OCI-LY7 (cell line): ENCODE measurements at regions not wholly inside any gene's neighbourhood (a gene's known extent, or its start where the extent isn't known, plus 50 kb on each side); places are given as distances from the start of the nearest gene placed in this dataset.

Source experiments
- BruUV-seq: library from RNA; stranded (reverse); fragments of 400-500 nt; replicated peaks from 2 replicates; lab custom pipeline; 2021; lab: Mats Ljungman, UMichigan
- CTCF ChIA-PET: fragments of 300-600 bp; sonication (Branson Sonifier 250); formaldehyde crosslinking; loops from one replicate; lab custom pipeline; 2022; ENCODE audit warnings: antibody characterized with exemption; ENCODE audit not compliant: unreplicated experiment; lab: Charles Lee
- POLR2A ChIA-PET: fragments of 300-600 bp; sonication (Branson Sonifier 250); formaldehyde crosslinking; loops from one replicate; lab custom pipeline; 2022; ENCODE audit warnings: antibody characterized with exemption; lab: Charles Lee
- DNase-seq: peaks from one replicate; pipeline ENCODE4 v3.0.0-alpha.2; 2015; ENCODE audit warnings: low spot score
- H2AFZ ChIP-seq: fragments of 200-600 bp; sonication (generic), shearing (Covaris generic); 2 replicates; pipeline ENCODE4 v1.6.1; 2014; ENCODE audit warnings: mild to moderate bottlenecking, antibody characterized with exemption, low read length, moderate library complexity
- H3K27ac ChIP-seq: fragments of 200-600 bp; sonication (generic); 2 replicates; pipeline ENCODE4 v1.5.1; 2014; ENCODE audit warnings: mixed run types, low read depth, mild to moderate bottlenecking, moderate library complexity, low read length, inconsistent platforms; ENCODE audit not compliant: poor library complexity, severe bottlenecking
- H3K36me3 ChIP-seq: fragments of 200-600 bp; sonication (generic); 2 replicates; pipeline ENCODE4 v1.6.1; 2014; ENCODE audit warnings: mild to moderate bottlenecking, antibody characterized with exemption, low read length, moderate library complexity, mixed read lengths; ENCODE audit not compliant: insufficient read depth
- H3K4me1 ChIP-seq: fragments of 200-600 bp; sonication (generic); 2 replicates; pipeline ENCODE4 v1.5.1; 2014; ENCODE audit warnings: mild to moderate bottlenecking, low read length; ENCODE audit not compliant: insufficient read depth, poor library complexity, severe bottlenecking
- H3K4me2 ChIP-seq: fragments of 200-600 bp; sonication (generic); 2 replicates; pipeline ENCODE4 v1.6.1; 2014; ENCODE audit warnings: mild to moderate bottlenecking, low read length
- H3K4me3 ChIP-seq: fragments of 200-600 bp; sonication (generic); 2 replicates; pipeline ENCODE4 v1.5.1; 2014; ENCODE audit warnings: mild to moderate bottlenecking, low read depth, low read length; ENCODE audit not compliant: poor library complexity, severe bottlenecking
- H3K79me2 ChIP-seq: fragments of 200-600 bp; sonication (generic); 2 replicates; pipeline ENCODE4 v1.6.1; 2016; ENCODE audit warnings: low read depth, mild to moderate bottlenecking, low read length, moderate library complexity, mixed read lengths; ENCODE audit not compliant: insufficient read depth
- H3K9me2 ChIP-seq: fragments of 200-600 bp; sonication (generic); 2 replicates; pipeline ENCODE4 v1.6.1; 2016; ENCODE audit warnings: mild to moderate bottlenecking, low read length, mixed read lengths; ENCODE audit not compliant: insufficient read depth
- H3K9me3 ChIP-seq: fragments of 200-600 bp; sonication (generic); 2 replicates; pipeline ENCODE4 v1.6.1; 2014; ENCODE audit warnings: mild to moderate bottlenecking, mixed run types, low read length, mixed read lengths
- H4K20me1 ChIP-seq: fragments of 200-600 bp; sonication (generic); 2 replicates; pipeline ENCODE4 v1.6.1; 2014; ENCODE audit warnings: mild to moderate bottlenecking, antibody characterized with exemption, low read length, moderate library complexity, mixed read lengths; ENCODE audit not compliant: insufficient read depth
- EZH2phosphoT487 ChIP-seq: fragments of 200-600 bp; sonication (generic); IDR thresholded peaks from 2 replicates; pipeline ENCODE4 v1.6.1; 2018; ENCODE audit warnings: low read depth, borderline replicate concordance, mild to moderate bottlenecking, mixed run types, antibody characterized with exemption, low read length, moderate library complexity, mixed read lengths
- intact Hi-C: fragments of 100-400 bp; cut with micrococcal nuclease; formaldehyde crosslinking; loops from one replicate; pipeline ENCODE4 v1.10.0; 2022; ENCODE audit not compliant: unreplicated experiment
- TF ChIP-seq, protein P1 (sequence below): fragments of 200-600 bp; sonication (generic); conservative IDR thresholded peaks from 2 replicates; pipeline ENCODE4 v1.5.1; 2014; ENCODE audit warnings: mild to moderate bottlenecking, antibody characterized with exemption, low read length, moderate library complexity, mixed read lengths

DNA sequence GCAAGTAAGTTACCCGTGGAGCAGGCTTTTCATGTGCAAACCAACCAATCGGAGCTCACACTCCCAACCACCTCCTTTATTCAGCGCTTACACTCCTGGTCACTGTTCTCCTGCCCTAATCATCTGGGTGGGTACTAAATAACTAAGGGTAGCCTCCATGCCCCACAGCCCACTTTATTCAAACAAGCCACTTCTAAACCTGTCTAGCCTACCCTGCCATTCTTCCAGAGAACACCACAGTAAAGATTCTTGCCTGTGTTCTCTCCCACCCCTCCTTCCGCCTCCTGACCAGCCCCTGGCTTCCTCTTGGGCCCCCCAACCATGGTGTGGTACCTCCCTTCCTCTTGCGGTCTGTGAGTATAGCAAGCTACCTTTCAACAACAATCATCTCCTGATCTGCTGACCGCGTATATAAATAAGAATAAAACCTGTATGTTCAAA is 581.9 kb downstream of the VRK1 start:
- intact Hi-C loops: no loop called here
- Histone ChIP-seq H3K4me2 (no peak overlapping the region), H3K4me1 (no peaks in the 10 kb centered on the region), H3K9me2 (no peaks in the 10 kb centered on the region), H2AFZ (no peak overlapping the region), H3K9me3 (no peaks in the 10 kb centered on the region), H3K4me3 (no peak overlapping the region), H3K36me3 (no peaks in the 10 kb centered on the region), H3K27ac (no peak overlapping the region), H4K20me1 (no peaks in the 10 kb centered on the region), H3K79me2 (no peaks in the 10 kb centered on the region)
- TF ChIP-seq, protein P1, sequence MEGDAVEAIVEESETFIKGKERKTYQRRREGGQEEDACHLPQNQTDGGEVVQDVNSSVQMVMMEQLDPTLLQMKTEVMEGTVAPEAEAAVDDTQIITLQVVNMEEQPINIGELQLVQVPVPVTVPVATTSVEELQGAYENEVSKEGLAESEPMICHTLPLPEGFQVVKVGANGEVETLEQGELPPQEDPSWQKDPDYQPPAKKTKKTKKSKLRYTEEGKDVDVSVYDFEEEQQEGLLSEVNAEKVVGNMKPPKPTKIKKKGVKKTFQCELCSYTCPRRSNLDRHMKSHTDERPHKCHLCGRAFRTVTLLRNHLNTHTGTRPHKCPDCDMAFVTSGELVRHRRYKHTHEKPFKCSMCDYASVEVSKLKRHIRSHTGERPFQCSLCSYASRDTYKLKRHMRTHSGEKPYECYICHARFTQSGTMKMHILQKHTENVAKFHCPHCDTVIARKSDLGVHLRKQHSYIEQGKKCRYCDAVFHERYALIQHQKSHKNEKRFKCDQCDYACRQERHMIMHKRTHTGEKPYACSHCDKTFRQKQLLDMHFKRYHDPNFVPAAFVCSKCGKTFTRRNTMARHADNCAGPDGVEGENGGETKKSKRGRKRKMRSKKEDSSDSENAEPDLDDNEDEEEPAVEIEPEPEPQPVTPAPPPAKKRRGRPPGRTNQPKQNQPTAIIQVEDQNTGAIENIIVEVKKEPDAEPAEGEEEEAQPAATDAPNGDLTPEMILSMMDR: no peak
- TF ChIP-seq EZH2phosphoT487: no peak
- POLR2A ChIA-PET: no interaction called here
- BruUV-seq: no TSS peak
- no peak for DNase-seq
- CTCF ChIA-PET: no interaction called here

DNA sequence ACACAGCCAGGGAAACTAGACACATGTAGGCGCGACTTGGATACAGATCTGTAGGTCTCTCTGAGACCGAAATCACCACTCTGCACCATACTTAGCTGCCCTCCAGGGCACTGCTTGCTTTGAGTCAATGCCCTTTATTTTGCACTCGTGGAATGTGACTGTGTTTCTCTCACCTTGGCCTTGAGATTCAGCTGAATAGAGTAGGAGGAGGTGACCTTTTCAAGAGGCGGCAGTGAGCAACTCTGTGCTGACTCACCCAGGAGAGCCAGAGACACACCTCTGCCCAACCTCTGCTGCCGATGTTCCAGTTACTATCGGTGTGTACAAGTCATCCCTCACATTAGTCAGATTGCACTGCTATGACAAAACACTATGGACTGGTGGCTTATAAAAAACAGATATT is 583.4 kb downstream of the VRK1 start:
- Histone ChIP-seq H3K4me2 (no peak overlapping the region), H3K79me2 (no peaks in the 10 kb centered on the region), H3K4me3 (no peak overlapping the region), H3K27ac (no peak overlapping the region), H3K4me1 (no peaks in the 10 kb centered on the region), H4K20me1 (no peaks in the 10 kb centered on the region), H3K36me3 (no peaks in the 10 kb centered on the region), H2AFZ (no peak overlapping the region), H3K9me3 (no peaks in the 10 kb centered on the region), H3K9me2 (no peaks in the 10 kb centered on the region)
- POLR2A ChIA-PET: no interaction called here
- TF ChIP-seq EZH2phosphoT487: no peak
- TF ChIP-seq, protein P1: no peak
- no peak for DNase-seq
- no TSS peak for BruUV-seq
- intact Hi-C loops: no loop called here
- CTCF ChIA-PET: no interaction called here

DNA sequence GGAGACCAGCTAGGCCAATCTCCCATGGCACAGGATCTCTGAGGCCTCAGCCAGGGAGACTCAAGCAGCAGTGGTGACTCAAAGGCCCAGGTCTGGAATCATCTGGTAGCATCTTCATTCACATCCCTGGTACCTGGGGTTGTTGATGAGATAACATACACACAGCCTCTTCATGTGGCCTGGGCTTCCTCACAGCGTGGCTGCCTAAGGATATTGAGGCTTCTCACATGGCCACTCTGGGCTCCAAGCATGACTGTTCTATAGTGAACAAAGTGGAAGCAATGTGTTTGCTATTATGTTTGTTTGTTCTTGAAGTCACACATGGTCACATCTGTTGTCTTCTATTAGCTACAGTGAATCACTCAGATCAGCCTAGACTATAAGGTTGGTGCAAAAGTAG is 584.1 kb downstream of the VRK1 start:
- Histone ChIP-seq H3K9me2 (no peaks in the 10 kb centered on the region), H3K27ac (no peak overlapping the region), H3K36me3 (no peaks in the 10 kb centered on the region), H3K4me1 (no peaks in the 10 kb centered on the region), H3K4me3 (no peak overlapping the region), H2AFZ (no peak overlapping the region), H3K4me2 (no peak overlapping the region), H3K9me3 (no peaks in the 10 kb centered on the region), H3K79me2 (no peaks in the 10 kb centered on the region), H4K20me1 (no peaks in the 10 kb centered on the region)
- no peak for DNase-seq
- no peak for TF ChIP-seq EZH2phosphoT487
- TF ChIP-seq, protein P1: no peak
- POLR2A ChIA-PET: interaction anchor here (0.6 kb wide), 1 partner anchor 104 kb away, joined by 3 read pairs; no protein-coding TSS in a partner anchor
- no TSS peak for BruUV-seq
- intact Hi-C loops: no loop called here
- CTCF ChIA-PET: no interaction called here
